ENCODE measurements at regions not wholly inside any gene's neighbourhood (a gene's known extent, or its start where the extent isn't known, plus 50 kb on each side); places are given as distances from the start of the nearest gene placed in this dataset.

GRCh38 chr18:47316924-47317323 lies 65.5 kb upstream of the SKOR2 start:
- no peak for DNase-seq

DNA sequence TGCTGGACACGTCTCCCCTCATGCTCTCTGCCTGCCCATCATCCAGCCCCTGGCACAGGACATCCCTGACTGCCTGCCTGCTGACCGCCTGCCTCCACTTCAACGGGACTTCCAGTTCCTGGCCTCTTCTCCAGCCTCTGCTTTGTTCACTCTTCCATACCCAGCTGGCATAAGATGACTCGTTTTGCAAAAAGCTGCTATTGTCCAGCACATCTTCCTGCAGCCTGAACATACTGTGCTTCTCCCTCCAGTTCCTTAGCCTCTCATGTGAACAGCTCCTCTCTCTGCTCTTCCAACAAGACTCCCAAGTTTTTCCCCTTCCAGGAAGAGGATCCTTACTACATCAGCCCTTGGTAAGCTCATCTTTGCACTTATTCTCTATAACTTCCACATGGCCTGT lies 62.4 kb upstream of the SKOR2 start:
- DNase-seq: no peak

- no peak for DNase-seq
Measured at GRCh38 chr18:47311585-47311984, 60.1 kb upstream of the SKOR2 start.

Measured in activated CD4-positive, alpha-beta T cell treated with anti-CD3 and anti-CD28 coated beads, Interleukin-2, Interleukin-6, amounts not matched to agents 100 ng/mL and 50 ng/mL, durations not matched to agents 16 hours and 8 hours (primary cell).